GM23338 (cell line): ENCODE measurements at regions not wholly inside any gene's neighbourhood (a gene's known extent, or its start where the extent isn't known, plus 50 kb on each side); places are given as distances from the start of the nearest gene placed in this dataset.

ENCODE experiments used
- ATAC-seq: fragments of 200-7000 bp; cut with Tn5 transposase; 3 replicates; pipeline ENCODE4 v1.9.1; 2020
- DNase-seq: peaks from one replicate; pipeline ENCODE4 v3.0.0-alpha.2; 2015; ENCODE audit warnings: low spot score
- H2AFZ ChIP-seq: fragments of 200-600 bp; sonication (generic); 2 replicates; pipeline ENCODE4 v1.8.0; 2016; ENCODE audit warnings: antibody characterized with exemption, mild to moderate bottlenecking, moderate library complexity
- H3F3A ChIP-seq: fragments of 200-600 bp; sonication (generic); replicated peaks from 2 replicates; pipeline ENCODE4 v1.8.0; 2017; ENCODE audit warnings: antibody characterized with exemption, mixed run types, low read depth
- H3K27ac ChIP-seq: fragments of 200-600 bp; sonication (generic); 2 replicates; pipeline ENCODE4 v1.6.1; 2016; ENCODE audit warnings: low read depth
- H3K27me3 ChIP-seq: fragments of 200-600 bp; sonication (generic); 2 replicates; pipeline ENCODE4 v1.8.0; 2016; ENCODE audit warnings: mild to moderate bottlenecking, mixed run types, moderate library complexity; ENCODE audit not compliant: insufficient read depth
- H3K36me3 ChIP-seq: fragments of 200-600 bp; sonication (generic); 2 replicates; pipeline ENCODE4 v1.8.0; 2016; ENCODE audit warnings: mild to moderate bottlenecking; ENCODE audit not compliant: insufficient read depth
- H3K4me1 ChIP-seq: fragments of 200-600 bp; sonication (generic); 2 replicates; pipeline ENCODE4 v1.8.0; 2016; ENCODE audit warnings: mild to moderate bottlenecking, moderate library complexity; ENCODE audit not compliant: insufficient read depth
- H3K4me2 ChIP-seq: fragments of 200-600 bp; sonication (generic); 2 replicates; pipeline ENCODE4 v1.7.1; 2017; ENCODE audit warnings: mixed run types
- H3K4me3 ChIP-seq: fragments of 200-600 bp; sonication (generic); 2 replicates; pipeline ENCODE4 v1.6.1; 2016; ENCODE audit warnings: mixed run types
- H3K79me2 ChIP-seq: fragments of 200-600 bp; sonication (generic); replicated peaks from 2 replicates; pipeline ENCODE4 v1.8.0; 2017; ENCODE audit warnings: mild to moderate bottlenecking; ENCODE audit not compliant: insufficient read depth
- H3K9me2 ChIP-seq: fragments of 200-600 bp; sonication (generic); 2 replicates; pipeline ENCODE4 v1.8.0; 2017; ENCODE audit not compliant: insufficient read depth
- H4K20me1 ChIP-seq: fragments of 200-600 bp; sonication (generic); replicated peaks from 2 replicates; pipeline ENCODE4 v1.8.0; 2017; ENCODE audit warnings: mild to moderate bottlenecking; ENCODE audit not compliant: insufficient read depth
- H3K27ac Mint-ChIP-seq: 2 replicates; pipeline ENCODE4 v1.8.0; 2020; ENCODE audit warnings: inconsistent platforms, mild to moderate bottlenecking, moderate library complexity, mixed read lengths
- H3K27me3 Mint-ChIP-seq: 3 replicates; pipeline ENCODE4 v1.8.0; 2022; ENCODE audit warnings: low read depth, mild to moderate bottlenecking, moderate library complexity, mixed read lengths, inconsistent platforms; ENCODE audit not compliant: insufficient read depth, poor library complexity
- H3K36me3 Mint-ChIP-seq: 3 replicates; pipeline ENCODE4 v1.8.0; 2021; ENCODE audit warnings: low read depth, mild to moderate bottlenecking, inconsistent platforms, moderate library complexity, mixed read lengths
- H3K4me1 Mint-ChIP-seq: 3 replicates; pipeline ENCODE4 v1.8.0; 2020; ENCODE audit warnings: mild to moderate bottlenecking, inconsistent platforms, mixed read lengths
- H3K4me3 Mint-ChIP-seq: 3 replicates; pipeline ENCODE4 v1.8.0; 2021; ENCODE audit warnings: moderate library complexity, mild to moderate bottlenecking, inconsistent platforms, mixed read lengths
- H3K9me3 Mint-ChIP-seq: 3 replicates; pipeline ENCODE4 v1.8.0; 2020; ENCODE audit warnings: moderate library complexity, mild to moderate bottlenecking, inconsistent platforms, mixed read lengths
- CREB1 ChIP-seq: fragments of 250-450 bp; sonication (Bioruptor Pico); IDR thresholded peaks from 2 replicates; pipeline ENCODE4 v1.5.0; 2020; ENCODE audit warnings: low read depth, mild to moderate bottlenecking, moderate library complexity
- EZH2 ChIP-seq: fragments of 200-600 bp; sonication (generic); IDR thresholded peaks from one replicate; pipeline ENCODE4 v1.8.0; 2017; ENCODE audit warnings: antibody characterized with exemption, mild to moderate bottlenecking, low read depth; ENCODE audit not compliant: unreplicated experiment
- JUNB ChIP-seq: IDR thresholded peaks from one replicate; pipeline ENCODE4 v1.6.1; 2016; ENCODE audit warnings: antibody characterized with exemption; ENCODE audit not compliant: unreplicated experiment
- NANOG ChIP-seq: IDR thresholded peaks from 2 replicates; pipeline ENCODE4 v1.6.1; 2016; ENCODE audit warnings: antibody characterized with exemption, borderline replicate concordance
- POLR2AphosphoS5 ChIP-seq: IDR thresholded peaks from 2 replicates; pipeline ENCODE4 v1.6.1; 2016; ENCODE audit warnings: antibody characterized with exemption, low read depth
- STAT1 ChIP-seq: IDR thresholded peaks from one replicate; pipeline ENCODE4 v1.6.1; 2016; ENCODE audit warnings: antibody characterized with exemption; ENCODE audit not compliant: unreplicated experiment
- ZNF114 ChIP-seq: fragments of 250-450 bp; sonication (Bioruptor Pico); IDR thresholded peaks from 2 replicates; pipeline ENCODE4 v1.5.0; 2020; ENCODE audit warnings: mild to moderate bottlenecking, moderate library complexity
- ZNF331 ChIP-seq: fragments of 250-450 bp; sonication (Bioruptor Pico); IDR thresholded peaks from 2 replicates; pipeline ENCODE4 v1.5.0; 2020; ENCODE audit warnings: low read depth, mild to moderate bottlenecking, moderate library complexity
- TF ChIP-seq, protein P1 (sequence below): IDR thresholded peaks from 2 replicates; pipeline ENCODE4 v1.6.1; 2016; ENCODE audit warnings: antibody characterized with exemption
- TF ChIP-seq, protein P2 (sequence below), 2 experiments: fragments of 200-600 bp in 1 of 2; sonication (generic) in 1 of 2; conservative IDR thresholded peaks; 2 replicates each; pipeline versions ENCODE4 v1.5.1 to v1.6.1; 2016 to 2017; ENCODE audit warnings: antibody characterized with exemption in 2 of 2, low read depth in 2 of 2, mild to moderate bottlenecking in 2 of 2, moderate library complexity in 1 of 2
- TF ChIP-seq, protein P3 (sequence below): IDR thresholded peaks from one replicate; pipeline ENCODE4 v1.6.1; 2018; ENCODE audit warnings: antibody characterized with exemption; ENCODE audit not compliant: unreplicated experiment

DNA sequence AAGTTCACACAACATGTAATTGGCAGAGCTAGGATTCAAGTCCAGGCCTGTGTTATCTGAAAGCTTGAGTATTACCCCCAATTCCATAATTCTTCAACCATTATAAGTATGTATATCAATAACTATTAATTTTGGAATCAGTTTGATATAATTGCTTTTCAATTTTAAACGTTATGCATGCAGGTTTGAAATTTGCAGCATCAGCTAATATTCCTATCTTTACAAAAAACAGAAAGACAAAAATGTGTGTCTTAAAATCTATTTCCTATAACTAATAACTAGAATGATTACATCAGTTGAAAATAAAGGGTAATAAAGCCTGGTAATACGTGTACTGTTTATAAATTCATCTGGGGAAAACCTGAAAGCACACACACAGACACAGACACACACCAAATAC lies 543.3 kb upstream of the PKDCC start (continued):
- TF ChIP-seq, protein P1, sequence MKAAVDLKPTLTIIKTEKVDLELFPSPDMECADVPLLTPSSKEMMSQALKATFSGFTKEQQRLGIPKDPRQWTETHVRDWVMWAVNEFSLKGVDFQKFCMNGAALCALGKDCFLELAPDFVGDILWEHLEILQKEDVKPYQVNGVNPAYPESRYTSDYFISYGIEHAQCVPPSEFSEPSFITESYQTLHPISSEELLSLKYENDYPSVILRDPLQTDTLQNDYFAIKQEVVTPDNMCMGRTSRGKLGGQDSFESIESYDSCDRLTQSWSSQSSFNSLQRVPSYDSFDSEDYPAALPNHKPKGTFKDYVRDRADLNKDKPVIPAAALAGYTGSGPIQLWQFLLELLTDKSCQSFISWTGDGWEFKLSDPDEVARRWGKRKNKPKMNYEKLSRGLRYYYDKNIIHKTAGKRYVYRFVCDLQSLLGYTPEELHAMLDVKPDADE: no peak
- no peak for TF ChIP-seq CREB1 (CRISPR knock-in tag)
- no peak for TF ChIP-seq JUNB

DNA sequence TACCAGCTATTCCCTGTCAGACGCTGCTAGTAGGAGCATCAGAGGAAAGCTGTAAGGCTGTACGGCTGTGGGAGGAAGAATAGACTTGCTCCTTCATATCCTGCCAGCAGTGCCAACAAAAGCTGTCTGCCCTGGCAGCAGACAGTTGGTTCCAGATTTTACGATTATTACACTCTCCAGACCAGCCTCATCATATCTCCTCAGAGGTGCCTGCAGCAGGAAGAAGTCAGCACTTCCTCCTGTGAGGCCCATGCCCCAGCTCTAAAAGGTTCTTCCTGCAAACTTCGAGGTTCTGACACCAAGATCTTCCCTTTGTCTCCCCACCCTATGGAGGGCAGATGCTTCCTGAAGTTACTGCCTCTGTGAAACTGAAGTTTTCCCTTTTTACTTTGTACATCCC lies 537.7 kb upstream of the PKDCC start:
- H2AFZ ChIP-seq: no peak overlapping the region
- peaks cover 4% of the 10 kb centered on the region for H3K9me2 ChIP-seq
- no peak overlapping the region for H3K4me3 ChIP-seq
- H3F3A ChIP-seq: no peaks in the 10 kb centered on the region
- no peaks in the 10 kb centered on the region for H3K27me3 Mint-ChIP-seq
- no peaks in the 10 kb centered on the region for H3K79me2 ChIP-seq
- DNase-seq: no peak
- no peaks in the 10 kb centered on the region for H3K36me3 ChIP-seq
- H3K9me3 Mint-ChIP-seq: peaks cover 1% of the 10 kb centered on the region; the same call in 1 of the 3 replicates
- no peak overlapping the region for H3K4me2 ChIP-seq
- no peaks in the 10 kb centered on the region for H4K20me1 ChIP-seq
- H3K36me3 Mint-ChIP-seq: no peaks in the 10 kb centered on the region
- no peaks in the 10 kb centered on the region for H3K4me1 Mint-ChIP-seq
- H3K27me3 ChIP-seq: no peaks in the 10 kb centered on the region
- TF ChIP-seq NANOG: no peak
- no peak for TF ChIP-seq ZNF114 (CRISPR knock-in tag)
- TF ChIP-seq, protein P1: no peak
- no peak for TF ChIP-seq STAT1
- TF ChIP-seq POLR2AphosphoS5: no peak
- TF ChIP-seq, protein P2, sequence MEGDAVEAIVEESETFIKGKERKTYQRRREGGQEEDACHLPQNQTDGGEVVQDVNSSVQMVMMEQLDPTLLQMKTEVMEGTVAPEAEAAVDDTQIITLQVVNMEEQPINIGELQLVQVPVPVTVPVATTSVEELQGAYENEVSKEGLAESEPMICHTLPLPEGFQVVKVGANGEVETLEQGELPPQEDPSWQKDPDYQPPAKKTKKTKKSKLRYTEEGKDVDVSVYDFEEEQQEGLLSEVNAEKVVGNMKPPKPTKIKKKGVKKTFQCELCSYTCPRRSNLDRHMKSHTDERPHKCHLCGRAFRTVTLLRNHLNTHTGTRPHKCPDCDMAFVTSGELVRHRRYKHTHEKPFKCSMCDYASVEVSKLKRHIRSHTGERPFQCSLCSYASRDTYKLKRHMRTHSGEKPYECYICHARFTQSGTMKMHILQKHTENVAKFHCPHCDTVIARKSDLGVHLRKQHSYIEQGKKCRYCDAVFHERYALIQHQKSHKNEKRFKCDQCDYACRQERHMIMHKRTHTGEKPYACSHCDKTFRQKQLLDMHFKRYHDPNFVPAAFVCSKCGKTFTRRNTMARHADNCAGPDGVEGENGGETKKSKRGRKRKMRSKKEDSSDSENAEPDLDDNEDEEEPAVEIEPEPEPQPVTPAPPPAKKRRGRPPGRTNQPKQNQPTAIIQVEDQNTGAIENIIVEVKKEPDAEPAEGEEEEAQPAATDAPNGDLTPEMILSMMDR (conservative IDR thresholded peaks at IDR 0.05; ENCODE audit: low read depth in 2 of 2): no peak
- no peak for TF ChIP-seq EZH2
- no peak for TF ChIP-seq ZNF331 (CRISPR knock-in tag)
- H3K27ac Mint-ChIP-seq: no peak overlapping the region
- no peak overlapping the region for H3K27ac ChIP-seq
- no peak for ATAC-seq
- H3K4me1 ChIP-seq: no peaks in the 10 kb centered on the region
- no peak overlapping the region for H3K4me3 Mint-ChIP-seq

DNA sequence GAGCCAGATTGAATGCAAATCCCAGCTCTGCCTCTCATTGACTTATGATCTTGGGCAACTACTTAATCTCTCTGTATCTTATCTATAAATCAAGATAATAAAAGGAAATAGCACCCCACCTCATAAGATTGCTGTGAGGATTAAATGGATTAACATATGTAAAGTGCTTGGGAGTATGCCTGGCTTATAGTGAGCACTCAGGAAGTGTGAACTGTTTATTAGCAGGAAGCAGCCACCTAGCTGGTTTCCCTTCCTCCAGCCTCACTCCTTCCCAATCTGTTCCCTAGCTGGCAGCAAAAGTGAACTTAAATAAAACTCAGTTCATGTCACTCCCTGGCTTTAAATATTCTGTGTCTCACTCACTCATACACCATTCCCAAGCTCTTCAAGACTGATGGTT lies 526.6 kb upstream of the PKDCC start:
- no peak overlapping the region for H2AFZ ChIP-seq
- H3K9me3 Mint-ChIP-seq: peaks cover 2% of the 10 kb centered on the region; the same call in 2 of the 3 replicates
- no peaks in the 10 kb centered on the region for H3K79me2 ChIP-seq
- peaks cover 5% of the 10 kb centered on the region; the same call in 1 of the 2 replicates for H3K9me2 ChIP-seq
- DNase-seq (no peak), ATAC-seq (no peak)
- H3K4me1 Mint-ChIP-seq: peaks cover 15% of the 10 kb centered on the region
- H4K20me1 ChIP-seq: no peaks in the 10 kb centered on the region
- no peak overlapping the region for H3K4me3 Mint-ChIP-seq
- H3K27ac ChIP-seq: no peak overlapping the region
- no peaks in the 10 kb centered on the region for H3K36me3 ChIP-seq
- no peaks in the 10 kb centered on the region for H3K27me3 ChIP-seq
- no peak overlapping the region for H3K27ac Mint-ChIP-seq
- no peaks in the 10 kb centered on the region for H3K27me3 Mint-ChIP-seq
- H3K4me3 ChIP-seq: no peak overlapping the region
- no peak overlapping the region for H3K4me2 ChIP-seq
- H3K4me1 ChIP-seq: peaks cover 14% of the 10 kb centered on the region; the same call in 1 of the 2 replicates
- H3F3A ChIP-seq: no peaks in the 10 kb centered on the region
- no peaks in the 10 kb centered on the region; the same call in 2 of the 3 replicates for H3K36me3 Mint-ChIP-seq
- TF ChIP-seq, protein P3, sequence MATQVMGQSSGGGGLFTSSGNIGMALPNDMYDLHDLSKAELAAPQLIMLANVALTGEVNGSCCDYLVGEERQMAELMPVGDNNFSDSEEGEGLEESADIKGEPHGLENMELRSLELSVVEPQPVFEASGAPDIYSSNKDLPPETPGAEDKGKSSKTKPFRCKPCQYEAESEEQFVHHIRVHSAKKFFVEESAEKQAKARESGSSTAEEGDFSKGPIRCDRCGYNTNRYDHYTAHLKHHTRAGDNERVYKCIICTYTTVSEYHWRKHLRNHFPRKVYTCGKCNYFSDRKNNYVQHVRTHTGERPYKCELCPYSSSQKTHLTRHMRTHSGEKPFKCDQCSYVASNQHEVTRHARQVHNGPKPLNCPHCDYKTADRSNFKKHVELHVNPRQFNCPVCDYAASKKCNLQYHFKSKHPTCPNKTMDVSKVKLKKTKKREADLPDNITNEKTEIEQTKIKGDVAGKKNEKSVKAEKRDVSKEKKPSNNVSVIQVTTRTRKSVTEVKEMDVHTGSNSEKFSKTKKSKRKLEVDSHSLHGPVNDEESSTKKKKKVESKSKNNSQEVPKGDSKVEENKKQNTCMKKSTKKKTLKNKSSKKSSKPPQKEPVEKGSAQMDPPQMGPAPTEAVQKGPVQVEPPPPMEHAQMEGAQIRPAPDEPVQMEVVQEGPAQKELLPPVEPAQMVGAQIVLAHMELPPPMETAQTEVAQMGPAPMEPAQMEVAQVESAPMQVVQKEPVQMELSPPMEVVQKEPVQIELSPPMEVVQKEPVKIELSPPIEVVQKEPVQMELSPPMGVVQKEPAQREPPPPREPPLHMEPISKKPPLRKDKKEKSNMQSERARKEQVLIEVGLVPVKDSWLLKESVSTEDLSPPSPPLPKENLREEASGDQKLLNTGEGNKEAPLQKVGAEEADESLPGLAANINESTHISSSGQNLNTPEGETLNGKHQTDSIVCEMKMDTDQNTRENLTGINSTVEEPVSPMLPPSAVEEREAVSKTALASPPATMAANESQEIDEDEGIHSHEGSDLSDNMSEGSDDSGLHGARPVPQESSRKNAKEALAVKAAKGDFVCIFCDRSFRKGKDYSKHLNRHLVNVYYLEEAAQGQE: no peak
